ENCODE measurements at regions not wholly inside any gene's neighbourhood (a gene's known extent, or its start where the extent isn't known, plus 50 kb on each side); places are given as distances from the start of the nearest gene placed in this dataset.
A peak's percentile ranks its signal among the peaks of the same experiment; 100 is the strongest.
"Not testable (repeated sequence)": the region's sequence is repeated elsewhere in the genome, so short reads cannot be mapped to it uniquely, and the experiment has no call there.

GRCh38 chr20:25862967-25863530, 166.4 kb upstream of the ZNF337 start:
- DNase-seq = peak; percentile 75

- no peak for DNase-seq
Observed at GRCh38 chr20:25860531-25861150, 164.0 kb upstream of the ZNF337 start.

- DNase-seq = peak; percentile 77
Observed at GRCh38 chr20:25859649-25860530, 163.2 kb upstream of the ZNF337 start.

GRCh38 chr20:25858495-25859425, 162.1 kb upstream of the ZNF337 start:
- no peak for DNase-seq

GRCh38 chr20:25857091-25857788, 160.6 kb upstream of the ZNF337 start:
- DNase-seq = not testable (repeated sequence)

- no peak for DNase-seq
Observed at GRCh38 chr20:25856256-25856884, 159.7 kb upstream of the ZNF337 start.

- DNase-seq = not testable (repeated sequence)
Observed at GRCh38 chr20:25855451-25856156, 159.0 kb upstream of the ZNF337 start.

GRCh38 chr20:25854666-25855065, 158.0 kb upstream of the ZNF337 start:
- DNase-seq = not testable (repeated sequence)

GRCh38 chr20:25853718-25854388, 157.2 kb upstream of the ZNF337 start:
- peak; percentile 80 for DNase-seq

- DNase-seq = not testable (repeated sequence)
Observed at GRCh38 chr20:25852968-25853717, 156.5 kb upstream of the ZNF337 start.

- DNase-seq = not testable (repeated sequence)
Observed at GRCh38 chr20:25850133-25850532, 153.5 kb upstream of the ZNF337 start.

- no peak for DNase-seq
Observed at GRCh38 chr20:25848222-25848621, 151.6 kb upstream of the ZNF337 start.

- DNase-seq = not testable (repeated sequence)
Observed at GRCh38 chr20:25844640-25845039, 148.0 kb upstream of the ZNF337 start.

GRCh38 chr20:25813511-25813910, 116.9 kb upstream of the ZNF337 start:
- DNase-seq = not testable (repeated sequence)

GRCh38 chr20:25798174-25798993, 101.7 kb upstream of the ZNF337 start:
- DNase-seq = not testable (repeated sequence)

GRCh38 chr20:25797062-25797461, 100.4 kb upstream of the ZNF337 start:
- not testable (repeated sequence) for DNase-seq

GRCh38 chr20:25777241-25777640, 80.6 kb upstream of the ZNF337 start:
- not testable (repeated sequence) for DNase-seq

GRCh38 chr20:25774711-25775110, 78.1 kb upstream of the ZNF337 start:
- not testable (repeated sequence) for DNase-seq

All from effector CD8-positive, alpha-beta T cell (primary cell).